Posterior vena cava (tissue), 2 donors: ENCODE measurements at regions not wholly inside any gene's neighbourhood (a gene's known extent, or its start where the extent isn't known, plus 50 kb on each side); places are given as distances from the start of the nearest gene placed in this dataset.

Source experiments
- DNase-seq: peaks from one replicate; pipeline ENCODE4 v3.0.0-alpha.2; 2020; ENCODE audit warnings: low spot score
- intact Hi-C, 2 donors: fragments of 100-400 bp; cut with DNase I; formaldehyde crosslinking; loops; one replicate each; pipeline versions ENCODE4 v1.14.1 to v1.14.2; 2022 to 2023
- donor health status: DM: yes; HTN: yes; CAD: no.
- donor health status: DM: yes; HTN: yes; CAD: no.

DNA sequence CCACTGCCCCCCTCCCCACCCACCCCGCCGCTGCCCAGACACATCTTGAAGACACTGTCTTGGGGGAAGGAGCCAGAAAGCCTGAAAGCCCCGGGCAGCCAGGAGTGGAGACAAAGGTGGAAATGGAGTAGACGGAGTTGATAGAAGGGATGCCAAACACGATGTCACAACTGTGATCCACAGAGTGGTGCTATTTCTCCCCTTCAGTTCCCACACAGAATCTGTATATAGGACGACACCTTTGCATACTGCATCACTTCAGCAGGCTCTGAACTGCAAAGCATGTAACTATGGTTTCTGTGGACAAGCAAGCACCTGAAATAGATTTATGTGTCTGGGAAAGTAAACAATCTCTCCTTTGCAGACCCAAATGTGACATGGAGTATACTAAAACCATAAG, 56.4 kb upstream of the F13A1 start:
- intact Hi-C loops: no loop called here
- no peak for DNase-seq

DNA sequence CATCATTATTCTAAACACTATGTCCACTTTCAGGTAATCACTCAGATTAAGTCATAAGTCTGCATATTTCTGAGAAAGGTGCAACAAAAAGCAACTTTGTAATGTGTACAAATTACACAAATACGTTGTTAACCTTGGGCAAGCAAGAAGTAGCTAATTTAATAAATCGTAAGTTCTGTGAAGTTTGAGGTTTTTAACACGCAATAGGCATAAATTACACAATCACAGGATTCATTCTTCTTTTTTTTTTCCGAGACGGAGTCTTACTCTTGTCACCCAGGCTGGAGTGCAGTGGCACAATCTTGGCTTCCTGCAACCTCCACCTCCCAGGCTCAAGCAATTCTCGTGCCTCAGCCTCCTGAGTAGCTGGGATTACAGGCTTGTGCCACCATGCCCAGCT, 57.2 kb upstream of the F13A1 start:
- intact Hi-C loops: no loop called here
- no peak for DNase-seq

DNA sequence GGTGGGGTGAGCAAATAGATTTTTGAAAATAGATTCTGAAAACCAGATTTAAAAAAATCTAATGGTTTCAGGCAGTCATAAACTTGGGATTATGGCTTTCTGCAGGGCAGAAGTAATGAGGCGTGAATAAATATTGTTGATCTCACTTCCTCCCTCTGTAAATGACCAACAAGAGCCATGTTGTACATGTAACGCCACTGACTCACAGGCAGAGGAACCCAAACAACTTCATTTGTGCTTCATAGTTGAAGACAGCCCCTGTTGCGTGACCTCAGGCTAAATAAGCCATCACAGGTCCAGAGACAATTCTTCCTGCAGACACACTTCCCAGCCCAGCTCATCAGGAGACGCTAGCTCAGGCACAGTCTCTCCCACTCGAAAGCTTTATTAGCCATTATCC, 59.1 kb upstream of the F13A1 start:
- intact Hi-C loops: no loop called here

DNA sequence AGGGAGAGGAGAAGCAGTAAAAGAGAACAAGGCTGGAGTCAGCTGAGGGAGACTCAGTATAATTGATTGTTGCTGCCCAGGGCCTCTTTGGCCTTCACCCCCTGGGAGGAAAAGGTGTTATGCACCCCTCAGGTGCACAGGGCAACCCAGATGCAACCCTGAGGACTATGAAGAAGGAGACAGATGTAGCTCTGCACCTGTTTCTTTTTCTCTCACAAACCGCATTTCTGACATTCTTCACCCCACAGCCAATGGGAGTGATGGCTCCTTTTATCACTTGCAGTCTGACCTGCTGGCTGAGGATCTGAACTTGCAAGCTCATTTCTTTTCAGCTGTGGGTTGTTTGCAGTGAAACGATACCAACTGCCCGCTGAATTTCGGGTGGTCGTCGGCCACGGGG, 64.1 kb upstream of the F13A1 start:
- intact Hi-C loops: no loop called here
- DNase-seq: no peak

More for the DNA sequence above, 59.1 kb upstream of the F13A1 start:
- no peak for DNase-seq

DNA sequence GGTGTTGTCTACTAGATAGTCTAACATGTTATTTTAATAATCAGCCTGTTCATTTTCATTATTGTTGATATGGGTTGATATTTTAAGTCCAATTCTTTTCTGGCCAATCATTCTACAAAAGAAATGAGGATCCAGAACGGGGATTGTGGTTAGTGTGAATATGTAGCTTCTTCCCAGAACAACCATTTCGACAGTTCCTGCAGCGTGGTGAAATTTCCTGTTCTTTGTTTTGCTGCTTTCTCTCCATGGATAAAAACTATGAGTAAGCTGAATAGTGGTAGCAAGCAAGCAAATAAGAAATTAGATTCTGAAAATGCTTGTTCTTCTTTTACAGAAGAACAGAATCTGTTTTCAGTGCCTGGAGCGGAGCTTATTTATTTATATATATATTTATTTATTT, 65.5 kb upstream of the F13A1 start:
- intact Hi-C loops: no loop called here
- no peak for DNase-seq

DNA sequence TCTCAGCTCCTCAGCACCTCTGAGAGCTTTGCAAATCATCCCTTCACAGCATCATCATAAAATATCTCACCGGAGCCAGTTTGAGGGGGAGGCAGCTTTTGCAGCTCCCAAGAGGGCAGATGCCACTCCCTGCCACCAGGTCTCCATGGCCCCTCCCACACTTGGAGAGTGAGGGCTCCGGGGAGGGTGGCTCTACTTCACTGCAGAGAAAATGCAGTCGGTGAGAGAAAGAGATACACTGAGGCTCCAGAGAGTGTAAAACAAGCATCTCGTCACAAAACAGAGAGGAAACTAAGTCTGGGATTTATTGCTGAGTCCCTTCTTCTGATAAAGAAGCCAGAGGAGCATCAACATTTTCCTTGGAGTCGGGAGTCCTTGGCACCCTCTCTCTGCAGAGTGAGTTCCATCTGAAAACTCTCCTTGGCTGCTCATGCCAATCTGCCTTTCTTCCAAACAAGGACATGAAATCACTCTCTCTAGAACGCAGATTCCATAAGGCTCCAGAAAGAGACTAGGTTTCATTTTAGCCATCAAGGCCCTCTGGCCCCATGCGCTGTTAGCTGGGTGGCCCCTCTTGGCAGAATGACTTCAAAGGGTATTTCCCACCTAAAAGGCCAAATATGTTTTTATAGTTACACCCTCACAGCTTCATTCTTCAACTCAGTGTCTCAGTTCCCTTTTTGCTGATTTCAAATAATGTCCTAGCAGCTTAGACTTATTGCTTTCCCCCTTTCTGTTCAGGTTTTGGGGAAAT, 70.6 kb upstream of the F13A1 start:
- no peak for DNase-seq
- intact Hi-C loops: no loop called here

DNA sequence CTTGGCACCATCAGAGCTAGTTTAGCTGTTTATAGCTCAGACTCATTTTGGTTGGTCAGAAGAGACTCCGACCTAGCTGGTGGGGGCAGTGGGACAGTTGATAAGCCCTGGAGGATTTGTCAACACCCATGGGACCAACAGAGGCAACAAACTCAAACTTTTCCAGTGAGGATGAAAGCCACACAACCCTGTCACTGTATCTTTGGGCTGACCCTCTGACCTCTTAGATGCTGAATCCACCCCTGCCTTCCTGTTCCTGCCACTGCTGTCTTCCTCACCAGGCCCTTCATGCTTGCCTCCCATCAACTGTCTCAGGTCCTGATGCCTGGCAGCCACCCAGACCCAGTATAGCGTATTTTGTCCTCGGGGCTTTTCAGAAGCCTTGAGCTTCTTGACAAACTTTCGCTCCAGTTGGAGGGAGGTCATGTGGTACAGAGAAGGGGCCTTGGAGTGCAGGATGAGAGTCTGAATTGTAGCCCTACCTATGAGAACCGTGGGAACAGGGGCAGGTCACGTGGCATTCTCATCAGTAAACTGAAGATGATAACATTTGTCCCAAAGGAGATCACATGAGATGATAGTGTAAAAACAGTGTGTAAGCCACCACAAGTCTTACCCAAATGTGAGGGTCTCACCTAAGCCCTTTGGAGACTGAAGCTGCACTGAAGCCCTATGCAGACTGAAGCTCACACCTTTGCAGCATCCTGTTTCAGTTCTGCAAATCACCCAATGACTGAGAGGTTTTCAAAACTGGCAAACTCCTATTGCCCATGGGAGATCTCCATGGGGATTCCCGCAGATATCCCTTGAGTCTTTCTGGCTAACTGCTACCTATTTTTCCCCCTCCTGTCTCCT, 72.0 kb upstream of the F13A1 start:
- no peak for DNase-seq

DNA sequence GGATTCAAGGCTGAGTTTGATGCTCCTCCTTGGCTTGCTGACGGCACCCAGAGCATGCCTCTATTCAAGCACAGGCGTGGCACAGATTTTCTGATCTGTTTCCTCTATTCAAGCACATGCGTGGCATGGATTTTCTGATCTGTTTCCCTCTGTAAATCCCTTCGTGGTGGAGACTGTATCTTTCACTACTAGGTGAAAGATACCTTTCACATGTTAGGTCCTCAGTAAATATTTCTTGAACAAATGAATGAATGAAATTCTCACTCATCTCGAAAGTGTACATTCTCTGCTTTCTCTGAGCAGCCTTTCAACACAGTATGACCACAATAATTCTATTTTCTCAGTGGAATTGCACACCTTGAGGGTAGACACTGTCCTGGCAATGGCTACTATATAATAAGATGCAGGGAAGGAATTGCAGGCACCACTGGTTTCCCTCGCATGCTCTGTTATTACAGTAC, 72.6 kb upstream of the F13A1 start:
- intact Hi-C loops: no loop called here
- no peak for DNase-seq

More for the DNA sequence above, 72.0 kb upstream of the F13A1 start:
- intact Hi-C loops: no loop called here

DNA sequence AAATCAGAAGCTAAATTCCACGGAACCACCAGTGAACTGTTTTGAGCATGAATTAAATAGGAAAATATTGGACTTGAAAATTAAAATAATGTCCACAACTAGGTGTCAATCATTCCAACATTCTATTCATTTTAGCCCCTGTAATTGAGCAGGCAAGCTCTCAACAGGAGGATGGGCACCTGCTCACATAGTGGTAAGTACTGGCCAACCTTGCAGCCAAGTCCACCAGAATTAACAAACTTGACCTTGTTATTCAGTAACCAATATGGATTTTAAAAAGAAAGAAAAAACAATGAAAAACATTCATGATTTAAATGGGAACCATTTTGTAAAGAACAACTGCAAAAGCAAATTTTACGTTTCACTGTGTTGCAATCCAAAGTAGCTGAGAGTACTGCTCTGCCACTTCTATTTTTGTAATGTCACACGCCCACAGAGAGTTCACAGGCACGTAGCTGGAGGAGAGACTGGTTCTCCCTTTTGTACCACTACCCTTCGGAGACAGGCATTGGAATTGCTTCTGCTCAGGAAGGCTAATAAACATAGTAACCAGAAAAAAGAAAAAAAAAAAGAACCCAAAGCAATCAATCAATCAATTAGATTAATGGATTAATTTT, 75.2 kb upstream of the F13A1 start:
- DNase-seq: no peak
- intact Hi-C loops: no loop called here

DNA sequence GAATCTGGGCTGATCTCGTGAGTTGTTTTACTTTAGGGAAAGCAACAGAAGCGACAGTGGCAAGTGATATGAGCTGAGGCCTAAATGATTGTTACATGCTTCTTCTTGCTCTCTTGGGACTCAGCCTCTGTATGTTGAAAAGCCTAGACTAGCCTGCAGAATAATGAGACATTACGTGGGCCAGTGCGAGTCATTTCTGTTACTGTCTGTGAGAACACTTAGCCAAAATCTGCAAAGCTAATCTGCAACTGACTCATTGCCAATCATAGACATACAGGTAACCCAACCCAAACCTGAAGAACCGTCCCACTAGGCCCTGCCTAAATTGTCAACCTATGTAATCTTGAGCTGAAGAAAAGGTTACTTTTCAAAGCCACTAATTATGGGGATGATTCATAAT, 77.4 kb upstream of the F13A1 start:
- DNase-seq: no peak
- intact Hi-C loops: no loop called here

DNA sequence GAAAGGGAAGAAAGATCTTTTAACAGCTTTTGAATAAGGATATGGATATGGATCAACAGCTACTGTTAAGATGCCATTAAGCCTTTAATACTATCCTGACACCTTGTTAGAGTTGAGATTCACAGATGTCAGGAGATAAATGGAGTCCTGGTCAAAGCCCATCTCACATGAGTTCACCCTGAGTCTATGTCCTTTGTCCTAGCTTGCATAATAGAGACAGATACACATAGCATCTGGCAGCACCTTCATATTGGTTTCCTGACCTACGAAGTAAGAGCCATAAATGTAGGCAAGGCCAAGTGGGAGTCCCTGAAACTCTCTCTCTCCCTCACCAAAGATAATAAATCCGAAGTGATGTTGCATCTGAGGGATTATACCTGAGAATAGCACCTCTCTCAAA, 79.1 kb upstream of the F13A1 start:
- no peak for DNase-seq
- intact Hi-C loops: no loop called here

DNA sequence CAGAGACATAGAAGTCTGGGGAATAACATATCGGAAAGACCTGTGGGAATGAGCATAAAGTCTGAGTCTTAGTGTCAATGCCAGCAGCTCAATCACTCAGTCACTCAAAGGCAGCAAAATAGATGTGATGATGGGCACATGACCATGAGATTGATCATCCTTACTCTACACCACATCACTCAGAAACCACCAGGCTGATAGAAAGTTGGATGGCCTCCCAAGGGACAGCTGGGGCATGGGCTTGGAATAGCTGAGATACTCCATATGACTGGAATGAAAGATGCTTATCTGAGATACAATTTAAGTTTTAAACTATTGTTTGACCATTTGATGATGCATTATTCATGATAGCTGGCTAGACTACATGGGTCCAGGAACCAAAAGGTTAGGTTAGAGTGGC, 80.9 kb upstream of the F13A1 start:
- intact Hi-C loops: no loop called here
- no peak for DNase-seq

DNA sequence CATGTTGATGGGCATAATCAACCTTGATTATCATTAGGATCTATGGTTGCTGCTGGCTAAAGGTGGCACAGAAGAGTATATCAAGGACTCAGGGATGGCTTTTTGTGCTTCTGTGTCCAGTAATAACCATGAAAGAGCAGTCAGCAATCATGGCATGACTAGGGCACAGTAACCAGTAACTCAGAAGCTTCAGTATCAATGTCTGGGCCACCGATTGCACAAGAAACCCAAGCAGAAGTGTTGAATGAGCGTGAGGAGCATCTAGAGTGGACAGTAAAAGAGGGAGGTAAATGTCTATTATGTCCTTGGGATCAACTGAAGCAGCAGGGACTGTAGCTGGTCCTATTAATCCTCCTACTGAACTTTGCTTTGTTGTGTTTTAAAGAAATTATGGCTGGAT, 81.5 kb upstream of the F13A1 start:
- intact Hi-C loops: no loop called here
- no peak for DNase-seq

DNA sequence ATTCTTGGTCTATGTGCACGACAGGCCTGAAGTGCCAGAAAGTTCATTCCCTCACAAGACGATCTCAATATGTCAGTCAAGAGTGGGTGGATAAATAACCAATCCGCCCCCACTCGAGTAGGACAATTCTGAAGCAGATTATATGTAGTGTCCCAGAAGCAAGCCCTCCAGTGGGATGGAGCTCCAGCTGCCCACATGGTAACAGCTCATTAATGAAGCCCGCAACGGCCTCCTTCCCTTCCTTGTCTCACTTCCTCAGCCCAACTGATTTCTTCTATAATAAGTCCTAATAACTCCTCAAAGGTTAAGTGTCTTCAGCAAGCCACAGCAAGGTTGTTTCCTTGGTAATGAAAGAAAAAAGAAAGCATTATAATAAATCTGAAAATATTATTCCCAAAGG, 82.1 kb upstream of the F13A1 start:
- no peak for DNase-seq
- intact Hi-C loops: no loop called here

DNA sequence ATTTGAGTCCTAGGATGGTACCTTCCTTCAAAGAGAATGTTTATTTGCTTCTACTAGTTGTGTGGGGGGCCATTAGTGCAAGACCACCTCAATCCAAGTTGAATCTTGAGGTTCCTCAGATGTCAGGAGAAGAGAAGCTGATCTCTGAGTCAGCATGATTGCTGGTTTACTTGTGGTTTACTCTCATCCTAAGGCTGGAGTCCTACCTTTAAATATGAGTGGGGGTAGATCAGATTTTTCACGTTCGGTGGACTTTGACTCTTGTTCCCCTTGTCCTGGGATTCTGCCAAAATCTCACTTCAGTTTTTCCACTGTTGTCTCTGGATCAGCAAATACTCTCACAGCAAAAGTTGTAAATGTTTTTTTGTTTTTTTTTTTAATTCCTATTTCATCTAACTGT, 84.6 kb upstream of the F13A1 start:
- intact Hi-C loops: no loop called here
- DNase-seq: no peak

DNA sequence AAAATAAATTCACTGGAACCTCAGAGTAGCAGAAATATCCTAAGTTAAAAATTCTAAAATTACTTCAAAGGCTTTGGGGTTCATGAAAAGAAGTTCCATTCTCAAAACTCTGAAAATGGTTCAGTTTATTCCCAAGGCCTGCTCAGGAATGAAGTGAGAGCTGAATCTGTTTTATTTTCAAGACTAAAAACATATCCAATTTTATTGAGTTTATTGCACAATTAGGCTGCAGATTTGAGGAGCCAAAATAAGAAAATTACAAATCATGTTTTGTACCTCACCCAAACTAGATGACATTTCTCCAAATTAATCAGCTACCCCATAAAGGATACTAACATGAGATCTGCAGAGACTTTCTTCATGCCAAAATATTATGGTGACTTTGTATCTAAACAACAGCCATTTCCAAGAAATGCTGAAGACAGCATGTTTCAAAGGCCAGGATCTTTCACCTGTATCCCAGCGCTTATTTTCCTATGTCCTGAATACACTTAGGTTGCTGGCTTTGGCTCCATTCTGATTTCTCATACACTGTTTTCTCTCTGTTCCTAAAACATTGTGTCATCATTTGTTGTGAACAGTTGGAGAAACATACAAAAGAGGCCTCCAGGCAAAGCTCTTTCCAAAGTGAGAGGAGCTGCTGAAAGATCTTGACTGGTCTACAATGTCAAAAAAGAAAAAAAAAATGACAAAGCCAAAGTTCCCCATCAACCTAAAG, 85.7 kb upstream of the F13A1 start:
- intact Hi-C loops: no loop called here
- DNase-seq: no peak

DNA sequence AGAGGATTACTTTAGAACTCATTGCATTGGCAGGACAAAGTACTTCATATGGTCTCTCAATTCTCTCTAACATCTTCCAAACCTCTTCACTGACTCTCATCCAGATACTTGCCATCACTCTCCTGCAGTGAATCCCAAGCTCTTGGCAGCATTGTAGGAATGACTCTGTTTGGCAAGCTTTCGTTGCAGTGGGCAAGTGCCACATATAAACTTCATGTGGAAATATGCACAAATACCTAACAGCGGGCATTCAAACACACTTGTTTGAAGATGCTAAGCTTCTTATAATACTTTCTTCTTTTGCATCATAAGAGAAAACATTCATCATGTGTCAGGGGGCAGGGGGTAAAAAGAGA, 86.2 kb upstream of the F13A1 start:
- intact Hi-C loops: no loop called here

DNA sequence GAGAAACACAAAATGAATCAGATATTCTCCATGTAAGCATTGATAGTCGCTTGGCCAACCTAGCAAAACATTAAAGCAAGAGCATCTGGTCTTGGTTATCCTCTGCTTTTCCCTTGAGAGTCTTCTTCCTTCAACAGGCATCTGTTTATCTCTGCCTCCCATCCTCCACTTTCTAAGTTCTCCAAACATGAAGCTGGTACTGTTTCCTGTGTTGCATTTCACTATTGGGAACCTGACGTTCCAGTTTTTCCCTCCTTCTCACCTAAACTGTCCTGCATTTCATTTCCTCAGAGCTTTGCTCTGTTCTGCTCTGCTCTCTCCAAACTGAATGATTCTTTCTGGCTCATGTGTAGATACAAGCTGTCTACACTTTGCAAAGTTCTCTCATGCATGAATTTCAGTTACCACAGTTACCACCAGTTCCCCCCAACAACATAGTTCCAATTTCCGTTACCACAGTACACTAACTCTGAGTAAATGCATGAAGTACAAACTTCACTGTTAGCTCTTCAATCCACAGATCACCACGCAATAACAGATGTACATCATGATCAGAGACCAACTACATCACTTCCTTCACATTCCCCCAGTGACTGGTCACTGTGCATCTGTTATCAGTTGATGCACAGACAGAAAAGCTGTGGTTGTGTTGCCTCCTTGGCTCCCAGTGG, 86.7 kb upstream of the F13A1 start:
- DNase-seq: no peak
- intact Hi-C loops: no loop called here

More for the DNA sequence above, 86.2 kb upstream of the F13A1 start:
- DNase-seq: no peak

DNA sequence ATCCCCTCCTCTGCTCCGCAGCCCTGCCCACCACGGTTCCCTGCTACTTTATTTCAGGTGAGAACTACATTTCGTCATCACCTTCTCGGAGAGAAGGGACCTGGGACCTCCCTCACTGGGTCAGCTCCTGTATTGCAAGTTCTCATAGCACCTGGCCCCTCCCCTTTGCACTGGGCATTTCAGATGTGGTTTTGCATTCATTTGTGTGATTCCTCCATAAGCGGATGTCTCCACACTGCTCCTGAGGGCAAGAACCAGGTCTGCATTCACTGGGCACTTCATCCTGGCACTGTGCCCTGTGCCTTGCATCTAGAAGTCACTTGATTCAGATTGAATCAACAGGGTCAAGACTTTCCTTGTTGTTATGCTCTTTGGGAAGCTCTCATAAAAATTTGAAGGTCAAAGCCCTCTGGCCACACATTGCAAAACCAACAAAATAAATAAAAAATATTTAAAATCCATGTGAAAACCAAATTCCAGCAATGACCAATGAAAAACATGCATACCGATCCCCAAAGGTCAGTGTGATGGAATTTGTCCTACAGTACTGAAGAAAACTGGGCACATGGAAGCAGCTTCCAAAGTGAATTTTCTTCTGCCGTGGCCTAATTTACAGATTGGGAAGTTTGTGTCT, 89.1 kb upstream of the F13A1 start:
- DNase-seq: no peak
- intact Hi-C loops: no loop called here
